ENCODE measurements at regions not wholly inside any gene's neighbourhood (a gene's known extent, or its start where the extent isn't known, plus 50 kb on each side); places are given as distances from the start of the nearest gene placed in this dataset.

GRCh38 chr2:78589871-78590270 is 435.6 kb upstream of the REG3G start:
- TF ChIP-seq CTCF (conservative IDR thresholded peaks at IDR 0.05), result no peak
- no peak for TF ChIP-seq EZH2 (IDR thresholded peaks at IDR 0.05; ENCODE audit: low read depth)

Measured in PC-9 (cell line).